ENCODE measurements at regions not wholly inside any gene's neighbourhood (a gene's known extent, or its start where the extent isn't known, plus 50 kb on each side); places are given as distances from the start of the nearest gene placed in this dataset.

GRCh38 chr2:60297296-60298005 lies 256.0 kb downstream of the BCL11A start:
- CTCF ChIA-PET: no interaction called here
- Histone ChIP-seq H3K9ac (ENCODE audit: control insufficient read depth, insufficient read depth, low read length) (no peak overlapping the region), H3K27me3 (replicated peaks in 1 of 2; ENCODE audit: control insufficient read depth in 2 of 2, insufficient read depth in 2 of 2, low read length in 1 of 2) (no peaks in the 10 kb centered on the region; a peak in 1 of 4 replicates), H4K20me1 (ENCODE audit: control insufficient read depth, insufficient read depth) (no peaks in the 10 kb centered on the region), H3K79me2 (ENCODE audit: control insufficient read depth, insufficient read depth, low read length) (no peaks in the 10 kb centered on the region), H3K4me3 (no peak overlapping the region), H2AFZ (ENCODE audit: control insufficient read depth, low read depth, low read length) (no peak overlapping the region), H3K9me3 (replicated peaks; ENCODE audit: control insufficient read depth, insufficient read depth, low read length) (no peaks in the 10 kb centered on the region; the same call in 2 of the 3 replicates), H3K4me2 (ENCODE audit: control insufficient read depth, insufficient read depth) (no peak overlapping the region), H3K36me3 (ENCODE audit: control insufficient read depth in 2 of 2, insufficient read depth in 2 of 2, low read length in 1 of 2) (no peaks in the 10 kb centered on the region), H3K27ac (ENCODE audit: control insufficient read depth, insufficient read depth) (no peak overlapping the region), H3K4me1 (ENCODE audit: control insufficient read depth, insufficient read depth, low read length) (no peaks in the 10 kb centered on the region)
- TF ChIP-seq YY1 (IDR thresholded peaks at IDR 0.05; ENCODE audit: low read depth, low read length) (no peak), HCFC1 (IDR thresholded peaks at IDR 0.05; ENCODE audit: low read length) (no peak), SUPT20H (IDR thresholded peaks at IDR 0.05; ENCODE audit: borderline replicate concordance, control insufficient read depth, low read depth, low read length) (no peak), NFXL1 (IDR thresholded peaks at IDR 0.05; ENCODE audit: borderline replicate concordance) (no peak), ZZZ3 (IDR thresholded peaks at IDR 0.05; ENCODE audit: control insufficient read depth, insufficient read length, low read depth) (no peak), RBBP5 (conservative IDR thresholded peaks at IDR 0.05) (no peak), HDAC2 (IDR thresholded peaks at IDR 0.05) (no peak), TBL1XR1 (IDR thresholded peaks at IDR 0.05; ENCODE audit: low read depth, low read length) (no peak), NRF1 (conservative IDR thresholded peaks at IDR 0.05; ENCODE audit: low read depth, low read length) (no peak), ZBTB33 (IDR thresholded peaks at IDR 0.05) (no peak), BCLAF1 (IDR thresholded peaks at IDR 0.05) (no peak), PBX3 (IDR thresholded peaks at IDR 0.05; ENCODE audit: insufficient replicate concordance, low read depth, low read length) (no peak), ATF3 (IDR thresholded peaks at IDR 0.05; ENCODE audit: borderline replicate concordance, extremely low read depth, low read depth, low read length) (no peak)
- no TSS peak for BruUV-seq (replicated peaks)
- FAIRE-seq: no peak
- 93% methylated on average over 6 of the region's 21 CpGs for WGBS (ENCODE audit: insufficient coverage, insufficient replicate concordance, low lambda C conversion rate, missing lambda C conversion rate)
- DNase-seq (ENCODE audit: low read depth, low spot score): no peak
- POLR2A ChIA-PET: no interaction called here
- in situ Hi-C loops (cut with MboI) (no loop called here), intact Hi-C loops (cut with micrococcal nuclease; ENCODE audit: unreplicated experiment) (no loop called here)
- ATAC-seq: no peak
- RAD21 ChIA-PET (ENCODE audit: unreplicated experiment): no interaction called here
- SMC1A ChIA-PET (ENCODE audit: uncharacterized antibody, unreplicated experiment): no interaction called here

Measured in GM12878 (cell line).